Transverse colon (tissue), 4 donors: ENCODE measurements at regions not wholly inside any gene's neighbourhood (a gene's known extent, or its start where the extent isn't known, plus 50 kb on each side); places are given as distances from the start of the nearest gene placed in this dataset.

Experiments used
- DNase-seq: peaks from one replicate; pipeline ENCODE4 v3.0.0-alpha.2; 2019
- H3K27ac ChIP-seq, 4 donors: fragments of 200-600 bp; sonication (generic); 2 replicates each; pipeline ENCODE4 v1.5.1; 2016 to 2018; ENCODE audit warnings: inconsistent platforms in 4 of 4
- H3K27me3 ChIP-seq: fragments of 200-600 bp; sonication (generic); 2 replicates; pipeline ENCODE4 v1.5.1; 2017; ENCODE audit warnings: inconsistent platforms
- H3K36me3 ChIP-seq, 4 donors: fragments of 200-600 bp; sonication (generic); 2 replicates each; pipeline ENCODE4 v1.5.1; 2017 to 2019; ENCODE audit warnings: inconsistent platforms in 4 of 4
- H3K4me1 ChIP-seq, 4 donors: fragments of 200-600 bp; sonication (generic); 2 replicates each; pipeline ENCODE4 v1.5.1; 2017 to 2020; ENCODE audit warnings: inconsistent platforms in 4 of 4
- H3K4me3 ChIP-seq, 4 donors: fragments of 200-600 bp; sonication (generic); 1 replicate in 1 of 4; 2 replicates in 3 of 4; pipeline versions ENCODE4 v1.5.1 to v1.6.1; 2017 to 2019; ENCODE audit warnings: inconsistent platforms in 4 of 4
- H3K9me3 ChIP-seq, 2 donors: fragments of 200-600 bp; sonication (generic); 2 replicates each; pipeline ENCODE4 v1.5.1; 2017 to 2019; ENCODE audit warnings: inconsistent platforms in 2 of 2
- CTCF ChIP-seq, 5 experiments: fragments of 200-600 bp in 3 of 5; fragments of 450-650 bp in 2 of 5; sonication (generic) in 3 of 5; IDR thresholded peaks; 1 replicate in 2 of 5; 2 replicates in 3 of 5; pipeline ENCODE4 v1.5.1; 2016 to 2017; ENCODE audit warnings: antibody characterized with exemption in 5 of 5, inconsistent platforms in 3 of 5, mild to moderate bottlenecking in 2 of 5, moderate library complexity in 1 of 5
- EP300 ChIP-seq: sonication (generic); formaldehyde crosslinking; IDR thresholded peaks from one replicate; pipeline ENCODE4 v1.6.1; 2017; ENCODE audit warnings: antibody characterized with exemption, low read depth
- POLR2A ChIP-seq: fragments of 450-650 bp; IDR thresholded peaks from one replicate; pipeline ENCODE4 v1.6.1; 2016; ENCODE audit warnings: antibody characterized with exemption, mild to moderate bottlenecking, moderate library complexity
- POLR2AphosphoS5 ChIP-seq, 3 donors: sonication (generic); formaldehyde crosslinking; IDR thresholded peaks; one replicate each; pipeline ENCODE4 v1.6.1; 2016; ENCODE audit warnings: antibody characterized with exemption in 3 of 3
- WGBS, 2 donors: methylation state at CpG; one replicate each; pipeline ENCODE4 v1.1.5; 2018; ENCODE audit warnings: low coverage in 1 of 2; 5-methylcytosine and 5-hydroxymethylcytosine counted together
- in situ Hi-C, 4 donors: fragments of 200-750 bp; cut with MboI; loops; one replicate each; pipeline versions ENCODE4 v1.15.0 to v1.15.1; 2017; ENCODE audit warnings: low sequenced_read_pairs in 3 of 4, low pct_ligation_motif_present in 1 of 4, low pct_unique_long_range_greater_than_20kb in 1 of 4
- intact Hi-C: fragments of 100-400 bp; cut with DNase I; formaldehyde crosslinking; loops from one replicate; pipeline ENCODE4 v1.15.1; 2023; ENCODE audit warnings: low total_unique reads

DNA sequence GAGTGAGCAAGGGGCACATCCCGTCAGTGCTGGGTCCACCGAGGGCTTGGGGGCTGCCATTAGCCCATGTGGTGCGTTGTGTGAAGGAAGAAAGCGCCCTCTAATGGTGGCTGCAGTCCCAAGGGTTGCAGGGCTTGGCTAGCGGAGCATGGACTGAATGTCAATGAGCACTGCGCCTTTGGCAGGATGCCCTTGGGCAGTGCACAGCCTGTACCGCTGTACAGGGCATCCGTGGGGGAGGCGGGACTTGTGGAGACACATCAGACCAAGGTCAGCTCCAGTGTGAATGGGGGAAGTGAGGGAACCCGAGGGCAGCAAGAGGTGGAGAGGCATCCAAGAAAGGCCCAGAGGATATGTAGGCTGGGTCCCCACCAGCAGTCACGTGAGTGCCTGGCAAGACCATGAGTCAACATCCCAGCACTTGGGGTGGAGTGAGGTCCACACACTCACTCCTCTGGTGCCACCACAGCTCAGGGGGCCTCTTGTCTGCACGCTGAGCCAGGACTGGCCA is 75.5 kb upstream of the MED9 start:
- Histone ChIP-seq H3K36me3 (no peaks in the 10 kb centered on the region), H3K4me3 (no peak overlapping the region), H3K27me3 (peaks cover 8% of the 10 kb centered on the region), H3K27ac (no peak overlapping the region), H3K4me1 (peaks cover 0 to 20% (median 0%) of the 10 kb centered on the region in 4 donors), H3K9me3 (no peaks in the 10 kb centered on the region)
- WGBS, 2 donors = 72% methylated on average over 12 of the region's 12 CpGs; no CpG with 5 or more reads in 1 of the 2 donors
- TF ChIP-seq POLR2A (no peak), POLR2AphosphoS5 (IDR thresholded peaks at IDR 0.05) (no peak), EP300 (no peak), CTCF (IDR thresholded peaks at IDR 0.05) (no peak)
- intact Hi-C loops = no loop called here
- in situ Hi-C loops = no loop called here
- no peak for DNase-seq

DNA sequence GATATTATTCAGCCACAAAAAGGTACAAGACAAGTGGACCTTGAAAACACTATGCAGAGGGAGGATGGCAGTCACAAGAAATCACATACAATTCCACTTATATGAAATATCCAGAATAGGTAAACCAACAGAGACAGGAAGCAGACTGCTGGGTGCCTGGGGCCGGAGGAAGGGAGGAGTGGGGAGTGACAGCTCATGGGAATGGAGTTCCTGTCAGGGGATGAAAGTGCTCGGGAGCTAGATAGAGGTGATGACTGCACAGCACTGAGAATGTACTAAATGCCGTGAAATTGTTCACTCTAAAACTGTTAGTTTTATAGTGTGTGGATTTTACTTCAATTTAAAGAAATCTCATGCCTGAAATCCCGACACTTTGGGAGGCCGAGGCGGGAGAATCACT is 74.2 kb upstream of the MED9 start:
- in situ Hi-C loops (no loop called here), intact Hi-C loops (no loop called here)
- H3K4me3 ChIP-seq = no peak overlapping the region
- no peak for TF ChIP-seq POLR2AphosphoS5 (IDR thresholded peaks at IDR 0.05)
- TF ChIP-seq CTCF (IDR thresholded peaks at IDR 0.05) = no peak
- TF ChIP-seq POLR2A = no peak
- TF ChIP-seq EP300 = no peak
- H3K36me3 ChIP-seq = no peaks in the 10 kb centered on the region
- H3K27me3 ChIP-seq = peaks cover 8% of the 10 kb centered on the region
- DNase-seq = no peak
- H3K27ac ChIP-seq = no peak overlapping the region
- peaks cover 0 to 20% (median 0%) of the 10 kb centered on the region in 4 donors for H3K4me1 ChIP-seq
- no peaks in the 10 kb centered on the region for H3K9me3 ChIP-seq
- WGBS, 2 donors = 80 to 83% methylated on average over 5 to 6 of the region's 6 CpGs

GRCh38 chr17:17403065-17403464 is 73.7 kb upstream of the MED9 start:
- H3K27ac ChIP-seq = no peak overlapping the region
- intact Hi-C loops = no loop called here

DNA sequence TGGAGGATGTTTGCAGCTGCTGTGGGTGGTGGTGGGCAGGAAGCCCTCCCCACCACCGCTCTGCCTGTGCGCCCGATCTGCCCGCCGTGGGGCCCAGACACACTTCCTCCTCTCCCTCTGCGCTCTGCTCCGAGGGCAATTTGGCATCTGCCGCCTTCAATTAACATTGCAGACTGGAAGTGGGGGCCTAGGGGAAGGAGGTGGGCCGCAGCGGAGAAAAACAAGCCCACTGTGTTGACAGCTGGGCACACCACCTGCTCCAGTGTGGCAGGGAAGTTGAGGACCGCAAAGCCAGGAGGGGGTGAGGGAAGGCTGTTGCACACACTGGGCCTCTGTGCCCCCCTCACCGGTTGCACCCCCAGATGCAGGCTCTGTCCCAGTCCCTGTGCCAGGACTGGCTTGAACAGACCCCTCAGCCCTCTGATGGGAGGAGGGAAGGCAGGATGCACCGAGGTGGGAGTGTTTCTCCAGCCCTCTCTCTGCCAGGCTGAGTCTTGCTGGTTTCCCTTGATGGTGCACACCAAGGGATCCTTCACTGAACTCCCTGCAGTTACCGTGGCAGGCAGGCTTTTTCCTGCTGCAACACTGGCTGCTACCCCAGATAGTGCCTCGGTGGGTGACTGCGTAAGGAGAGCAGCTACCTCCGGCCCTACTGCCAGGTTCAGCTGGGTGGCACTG is 72.8 kb upstream of the MED9 start:
- TF ChIP-seq POLR2A (no peak), CTCF (IDR thresholded peaks at IDR 0.05) (no peak), POLR2AphosphoS5 (IDR thresholded peaks at IDR 0.05) (no peak), EP300 (no peak)
- 45 to 49% methylated on average over 7 to 17 of the region's 17 CpGs for WGBS, 2 donors
- Histone ChIP-seq H3K36me3 (no peaks in the 10 kb centered on the region), H3K4me1 (peaks cover 0 to 14% (median 0%) of the 10 kb centered on the region in 4 donors), H3K4me3 (no peak overlapping the region), H3K27me3 (peaks cover 8% of the 10 kb centered on the region), H3K27ac (peak overlapping the region in 1 of 4 donors; percentile 18), H3K9me3 (no peaks in the 10 kb centered on the region)
- in situ Hi-C loops (no loop called here), intact Hi-C loops (no loop called here)
- peak; percentile 45 for DNase-seq

More at GRCh38 chr17:17403065-17403464, 73.7 kb upstream of the MED9 start:
- no peak for DNase-seq
- in situ Hi-C loops = no loop called here
- peaks cover 8% of the 10 kb centered on the region for H3K27me3 ChIP-seq
- no peak for TF ChIP-seq POLR2AphosphoS5 (IDR thresholded peaks at IDR 0.05)
- TF ChIP-seq EP300 = no peak
- TF ChIP-seq POLR2A = no peak
- TF ChIP-seq CTCF (IDR thresholded peaks at IDR 0.05) = no peak
- H3K9me3 ChIP-seq = no peaks in the 10 kb centered on the region
- H3K36me3 ChIP-seq = no peaks in the 10 kb centered on the region
- H3K4me1 ChIP-seq = peaks cover 0 to 20% (median 0%) of the 10 kb centered on the region in 4 donors
- H3K4me3 ChIP-seq = no peak overlapping the region
- WGBS, 2 donors = 64 to 67% methylated on average over 1 to 6 of the region's 6 CpGs
